HG03045 (cell line): ENCODE measurements at regions not wholly inside any gene's neighbourhood (a gene's known extent, or its start where the extent isn't known, plus 50 kb on each side); places are given as distances from the start of the nearest gene placed in this dataset.

Experiments used
- ATAC-seq: cut with Tn5 transposase; IDR thresholded peaks from one replicate; pipeline ENCODE4 v1.9.1; 2021; ENCODE audit warnings: mild to moderate bottlenecking, moderate library complexity; ENCODE audit not compliant: unreplicated experiment

- ATAC-seq = no peak
Observed at GRCh38 chr16:16780588-16780987, 401.6 kb downstream of the NPIPA7 start.

GRCh38 chr16:16782153-16782552 is 403.2 kb downstream of the NPIPA7 start:
- no peak for ATAC-seq

- ATAC-seq = no peak
Observed at GRCh38 chr16:16788004-16788403, 409.1 kb downstream of the NPIPA7 start.

- ATAC-seq = no peak
Observed at GRCh38 chr16:16790597-16790996, 411.7 kb downstream of the NPIPA7 start.

GRCh38 chr16:16791051-16791450 is 412.1 kb downstream of the NPIPA7 start:
- ATAC-seq = no peak

- ATAC-seq = no peak
Observed at GRCh38 chr16:16797239-16797638, 418.3 kb downstream of the NPIPA7 start.

- no peak for ATAC-seq
Observed at GRCh38 chr16:16798504-16798903, 419.6 kb downstream of the NPIPA7 start.

GRCh38 chr16:16805809-16806208 is 426.9 kb downstream of the NPIPA7 start:
- no peak for ATAC-seq

- no peak for ATAC-seq
Observed at GRCh38 chr16:16815641-16816040, 436.7 kb downstream of the NPIPA7 start.

- no peak for ATAC-seq
Observed at GRCh38 chr16:16817196-16817595, 438.3 kb downstream of the NPIPA7 start.

- ATAC-seq = no peak
Observed at GRCh38 chr16:16821261-16821660, 442.3 kb downstream of the NPIPA7 start.

- ATAC-seq = no peak
Observed at GRCh38 chr16:16828913-16829398, 450.0 kb downstream of the NPIPA7 start.

GRCh38 chr16:16830401-16830800 is 451.5 kb downstream of the NPIPA7 start:
- no peak for ATAC-seq

GRCh38 chr16:16830973-16831372 is 452.0 kb downstream of the NPIPA7 start:
- no peak for ATAC-seq

- ATAC-seq = no peak
Observed at GRCh38 chr16:16833165-16833564, 454.2 kb downstream of the NPIPA7 start.

- ATAC-seq = no peak
Observed at GRCh38 chr16:16850274-16850673, 471.3 kb downstream of the NPIPA7 start.

- no peak for ATAC-seq
Observed at GRCh38 chr16:16857012-16857411, 478.1 kb downstream of the NPIPA7 start.

GRCh38 chr16:16857603-16858283 is 478.8 kb downstream of the NPIPA7 start:
- ATAC-seq = no peak

- ATAC-seq = no peak
Observed at GRCh38 chr16:16861546-16861945, 482.6 kb downstream of the NPIPA7 start.

GRCh38 chr16:16863672-16864071 is 484.7 kb downstream of the NPIPA7 start:
- no peak for ATAC-seq

GRCh38 chr16:16864536-16864935 is 485.6 kb downstream of the NPIPA7 start:
- ATAC-seq = no peak

- no peak for ATAC-seq
Observed at GRCh38 chr16:16865374-16865773, 486.4 kb downstream of the NPIPA7 start.

GRCh38 chr16:16867973-16868372 is 489.0 kb downstream of the NPIPA7 start:
- no peak for ATAC-seq
